ENCODE measurements at regions not wholly inside any gene's neighbourhood (a gene's known extent, or its start where the extent isn't known, plus 50 kb on each side); places are given as distances from the start of the nearest gene placed in this dataset.

GRCh38 chr9:92236915-92237314 is 56.6 kb downstream of the IARS1 start:
- no peak for TF ChIP-seq CTCF (conservative IDR thresholded peaks at IDR 0.05 in 1 of 2, IDR thresholded peaks at IDR 0.05 in 1 of 2; ENCODE audit: low read depth in 1 of 2, low read length in 2 of 2)
- no peak for TF ChIP-seq EZH2 (IDR thresholded peaks at IDR 0.05; ENCODE audit: low read length, missing control alignments)

Measured in fibroblast of lung (primary cell).